ENCODE measurements at regions not wholly inside any gene's neighbourhood (a gene's known extent, or its start where the extent isn't known, plus 50 kb on each side); places are given as distances from the start of the nearest gene placed in this dataset.

GRCh38 chr6:163913045-163913444 is 498.5 kb downstream of the QKI start:
- H3K27me3 ChIP-seq (replicated peaks; ENCODE audit: control insufficient read depth, insufficient read depth, low read length): no peaks in the 10 kb centered on the region
- H3K4me3 ChIP-seq (replicated peaks; ENCODE audit: low read depth, low read length): no peak overlapping the region
- no peak for TF ChIP-seq CTCF (IDR thresholded peaks at IDR 0.05; ENCODE audit: insufficient read depth, low read length, poor library complexity, severe bottlenecking)
- no peak for DNase-seq (ENCODE audit: extremely low read depth, insufficient read length)
- no peaks in the 10 kb centered on the region for H3K36me3 ChIP-seq (ENCODE audit: control insufficient read depth, insufficient read depth, low read length)

DNA sequence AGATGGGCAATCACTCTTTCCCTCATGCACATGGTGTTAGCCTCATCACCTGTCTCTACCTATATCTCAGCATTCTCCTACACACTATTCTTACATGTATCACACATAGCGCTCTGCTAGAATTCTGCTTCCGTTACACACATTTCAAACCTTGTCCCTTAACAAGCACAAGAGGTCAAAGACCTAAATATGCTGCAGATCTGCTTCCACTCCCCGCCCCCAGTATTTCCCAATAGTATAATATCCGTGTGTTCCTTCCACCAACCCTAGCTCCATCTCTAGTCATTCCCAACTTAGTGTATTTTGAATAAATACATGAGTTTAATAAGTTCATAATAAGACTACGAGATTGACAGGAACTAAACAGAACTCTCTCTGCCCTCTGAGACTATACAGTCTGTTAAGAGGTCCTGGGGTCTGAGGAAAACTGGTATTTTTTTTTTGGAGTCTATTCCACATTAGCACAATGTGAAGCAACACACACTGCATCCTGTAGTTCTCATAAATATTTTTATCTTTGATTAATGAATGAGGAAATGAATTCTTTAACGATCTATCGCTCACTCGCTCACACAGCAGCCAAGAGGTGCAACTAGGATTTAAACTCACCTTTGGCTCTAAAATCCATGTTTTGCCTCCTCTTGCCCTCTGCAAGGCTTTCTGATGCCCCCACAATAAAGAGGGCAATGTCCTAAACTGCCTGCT is 491.6 kb downstream of the QKI start:
- Histone ChIP-seq H3K36me3 (ENCODE audit: control insufficient read depth, insufficient read depth, low read length) (no peaks in the 10 kb centered on the region), H3K27me3 (replicated peaks; ENCODE audit: control insufficient read depth, insufficient read depth, low read length) (no peaks in the 10 kb centered on the region), H3K4me3 (replicated peaks; ENCODE audit: low read depth, low read length) (no peak overlapping the region)
- no peak for TF ChIP-seq CTCF (IDR thresholded peaks at IDR 0.05; ENCODE audit: insufficient read depth, low read length, poor library complexity, severe bottlenecking)
- DNase-seq (ENCODE audit: extremely low read depth, insufficient read length): no peak

DNA sequence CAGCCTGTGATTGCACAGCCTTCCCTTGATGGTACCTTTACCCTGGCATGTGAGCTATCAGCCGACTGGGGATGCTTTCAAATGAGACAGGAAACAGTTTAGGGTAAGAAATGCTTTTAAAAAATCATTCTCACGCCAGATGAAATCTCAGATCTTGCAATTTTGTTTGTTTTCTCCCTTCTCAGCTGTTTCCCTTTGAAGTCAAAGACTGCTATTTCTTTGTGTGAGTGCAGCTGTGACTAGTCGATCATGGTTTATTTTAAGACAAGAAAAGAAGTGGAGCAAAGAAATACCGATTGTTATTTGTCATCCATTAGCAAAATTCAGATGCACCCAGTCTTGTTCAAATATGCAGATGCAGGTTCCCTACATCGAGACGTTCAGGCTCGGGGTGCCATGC is 489.7 kb downstream of the QKI start:
- Histone ChIP-seq H3K4me3 (replicated peaks; ENCODE audit: low read depth, low read length) (no peak overlapping the region), H3K36me3 (ENCODE audit: control insufficient read depth, insufficient read depth, low read length) (no peaks in the 10 kb centered on the region), H3K27me3 (replicated peaks; ENCODE audit: control insufficient read depth, insufficient read depth, low read length) (no peaks in the 10 kb centered on the region)
- no peak for DNase-seq (ENCODE audit: extremely low read depth, insufficient read length)
- no peak for TF ChIP-seq CTCF (IDR thresholded peaks at IDR 0.05; ENCODE audit: insufficient read depth, low read length, poor library complexity, severe bottlenecking)

- Histone ChIP-seq H3K4me3 (replicated peaks; ENCODE audit: low read depth, low read length) (no peak overlapping the region), H3K36me3 (ENCODE audit: control insufficient read depth, insufficient read depth, low read length) (no peaks in the 10 kb centered on the region), H3K27me3 (replicated peaks; ENCODE audit: control insufficient read depth, insufficient read depth, low read length) (no peaks in the 10 kb centered on the region)
- TF ChIP-seq CTCF (IDR thresholded peaks at IDR 0.05; ENCODE audit: insufficient read depth, low read length, poor library complexity, severe bottlenecking): no peak
- DNase-seq (ENCODE audit: extremely low read depth, insufficient read length): no peak
These were observed 489.0 kb downstream of the QKI start for GRCh38 chr6:163903541-163903940.

GRCh38 chr6:163902993-163903392 is 488.5 kb downstream of the QKI start:
- no peak for DNase-seq (ENCODE audit: extremely low read depth, insufficient read length)
- Histone ChIP-seq H3K27me3 (replicated peaks; ENCODE audit: control insufficient read depth, insufficient read depth, low read length) (no peaks in the 10 kb centered on the region), H3K4me3 (replicated peaks; ENCODE audit: low read depth, low read length) (no peak overlapping the region), H3K36me3 (ENCODE audit: control insufficient read depth, insufficient read depth, low read length) (no peaks in the 10 kb centered on the region)
- no peak for TF ChIP-seq CTCF (IDR thresholded peaks at IDR 0.05; ENCODE audit: insufficient read depth, low read length, poor library complexity, severe bottlenecking)

GRCh38 chr6:163901681-163902080 is 487.2 kb downstream of the QKI start:
- no peak for TF ChIP-seq CTCF (IDR thresholded peaks at IDR 0.05; ENCODE audit: insufficient read depth, low read length, poor library complexity, severe bottlenecking)
- H3K36me3 ChIP-seq (ENCODE audit: control insufficient read depth, insufficient read depth, low read length): no peaks in the 10 kb centered on the region
- no peak overlapping the region for H3K4me3 ChIP-seq (replicated peaks; ENCODE audit: low read depth, low read length)
- H3K27me3 ChIP-seq (replicated peaks; ENCODE audit: control insufficient read depth, insufficient read depth, low read length): no peaks in the 10 kb centered on the region
- no peak for DNase-seq (ENCODE audit: extremely low read depth, insufficient read length)

All from GM06990 (cell line).